ENCODE measurements at regions not wholly inside any gene's neighbourhood (a gene's known extent, or its start where the extent isn't known, plus 50 kb on each side); places are given as distances from the start of the nearest gene placed in this dataset.
"Not testable (repeated sequence)": the region's sequence is repeated elsewhere in the genome, so short reads cannot be mapped to it uniquely, and the experiment has no call there.

GRCh38 chr1:229928767-229929166 is 138.3 kb upstream of the GALNT2 start:
- TF ChIP-seq CTCF (IDR thresholded peaks at IDR 0.05; ENCODE audit: insufficient read depth, low read length) = no peak
- no peak overlapping the region for H3K4me3 ChIP-seq (ENCODE audit: low read depth, low read length)
- DNase-seq (ENCODE audit: low read depth) = no peak

GRCh38 chr1:229931751-229932150 is 135.3 kb upstream of the GALNT2 start:
- H3K4me3 ChIP-seq (ENCODE audit: low read depth, low read length) = not testable (repeated sequence)

GRCh38 chr1:229935157-229935556 is 131.9 kb upstream of the GALNT2 start:
- H3K4me3 ChIP-seq (ENCODE audit: low read depth, low read length); DNase-seq (ENCODE audit: low read depth): not testable (repeated sequence)

More at GRCh38 chr1:229931751-229932150, 135.3 kb upstream of the GALNT2 start:
- DNase-seq (ENCODE audit: low read depth) = not testable (repeated sequence)

GRCh38 chr1:229938551-229938950 is 128.5 kb upstream of the GALNT2 start:
- no peak for TF ChIP-seq CTCF (IDR thresholded peaks at IDR 0.05; ENCODE audit: insufficient read depth, low read length)
- no peak for DNase-seq (ENCODE audit: low read depth)
- H3K4me3 ChIP-seq (ENCODE audit: low read depth, low read length) = no peak overlapping the region

GRCh38 chr1:229940684-229941083 is 126.4 kb upstream of the GALNT2 start:
- no peak overlapping the region for H3K4me3 ChIP-seq (ENCODE audit: low read depth, low read length)
- TF ChIP-seq CTCF (IDR thresholded peaks at IDR 0.05; ENCODE audit: insufficient read depth, low read length) = no peak
- DNase-seq (ENCODE audit: low read depth) = no peak

GRCh38 chr1:229941160-229941559 is 125.9 kb upstream of the GALNT2 start:
- TF ChIP-seq CTCF (IDR thresholded peaks at IDR 0.05; ENCODE audit: insufficient read depth, low read length) = no peak
- no peak overlapping the region for H3K4me3 ChIP-seq (ENCODE audit: low read depth, low read length)
- DNase-seq (ENCODE audit: low read depth) = no peak

- TF ChIP-seq CTCF (IDR thresholded peaks at IDR 0.05; ENCODE audit: insufficient read depth, low read length) = no peak
- H3K4me3 ChIP-seq (ENCODE audit: low read depth, low read length) = no peak overlapping the region
- DNase-seq (ENCODE audit: low read depth) = no peak
These were observed 125.2 kb upstream of the GALNT2 start for GRCh38 chr1:229941831-229942230.

GRCh38 chr1:229942501-229942900 is 124.5 kb upstream of the GALNT2 start:
- no peak overlapping the region for H3K4me3 ChIP-seq (ENCODE audit: low read depth, low read length)
- no peak for DNase-seq (ENCODE audit: low read depth)
- no peak for TF ChIP-seq CTCF (IDR thresholded peaks at IDR 0.05; ENCODE audit: insufficient read depth, low read length)
